ENCODE measurements at regions not wholly inside any gene's neighbourhood (a gene's known extent, or its start where the extent isn't known, plus 50 kb on each side); places are given as distances from the start of the nearest gene placed in this dataset.

DNA sequence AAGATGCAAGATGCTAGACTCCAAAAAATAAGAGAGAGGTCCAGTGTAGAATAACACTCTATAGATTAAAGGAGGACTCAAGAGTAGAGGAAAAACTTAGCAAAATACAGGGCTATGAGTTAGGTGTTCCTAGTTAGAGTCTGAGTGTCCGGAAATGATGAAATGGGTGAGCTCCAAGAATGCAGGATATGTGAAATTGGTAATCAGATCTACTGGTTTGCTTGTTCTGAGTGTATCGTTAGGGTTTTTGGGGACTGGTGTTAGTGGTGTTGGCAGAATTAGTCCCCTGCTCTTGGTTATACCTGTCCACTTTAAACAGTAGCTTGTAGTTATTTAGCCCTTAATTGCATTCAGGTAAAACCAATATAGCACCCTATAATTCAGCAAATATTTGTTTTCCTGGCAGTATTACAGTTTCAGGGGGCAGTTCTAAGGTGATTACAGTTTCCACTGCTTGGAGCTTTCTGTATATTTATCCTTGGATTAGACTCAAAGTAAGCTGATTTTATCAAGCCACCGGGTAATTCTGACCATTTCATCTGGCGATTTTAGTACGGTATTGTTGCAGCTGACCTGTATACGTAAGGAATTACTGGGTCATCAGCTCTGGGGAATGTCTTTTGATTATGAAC is 332.7 kb downstream of the CHRM3 start:
- no peak for TF ChIP-seq CTCF (IDR thresholded peaks at IDR 0.05; ENCODE audit: low read depth, low read length)
- no peak for DNase-seq (ENCODE audit: extremely low read depth, low read depth)

GRCh38 chr1:239719642-239720258 is 333.4 kb downstream of the CHRM3 start:
- TF ChIP-seq CTCF (IDR thresholded peaks at IDR 0.05; ENCODE audit: low read depth, low read length): no peak
- no peak for DNase-seq (ENCODE audit: extremely low read depth, low read depth)

DNA sequence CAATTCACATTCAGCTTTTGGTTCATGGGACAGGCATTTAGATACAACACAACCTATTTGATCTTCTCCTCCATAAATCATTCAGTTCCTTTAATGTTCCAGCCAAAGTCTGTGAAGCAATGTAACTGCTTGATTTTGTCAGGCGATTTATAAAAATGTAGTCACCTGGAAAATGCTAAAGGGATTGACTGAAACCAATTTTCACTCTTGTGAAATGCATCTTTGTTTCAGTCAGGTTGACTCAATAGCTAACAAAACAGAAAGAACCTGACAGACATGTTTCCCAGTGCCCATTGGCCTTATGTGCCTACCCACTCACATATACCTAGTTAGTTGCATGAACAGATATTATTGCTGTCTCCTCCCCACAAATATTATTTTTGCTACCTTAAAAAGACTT is 335.7 kb downstream of the CHRM3 start:
- DNase-seq (ENCODE audit: extremely low read depth, low read depth): no peak
- TF ChIP-seq CTCF (IDR thresholded peaks at IDR 0.05; ENCODE audit: low read depth, low read length): no peak

DNA sequence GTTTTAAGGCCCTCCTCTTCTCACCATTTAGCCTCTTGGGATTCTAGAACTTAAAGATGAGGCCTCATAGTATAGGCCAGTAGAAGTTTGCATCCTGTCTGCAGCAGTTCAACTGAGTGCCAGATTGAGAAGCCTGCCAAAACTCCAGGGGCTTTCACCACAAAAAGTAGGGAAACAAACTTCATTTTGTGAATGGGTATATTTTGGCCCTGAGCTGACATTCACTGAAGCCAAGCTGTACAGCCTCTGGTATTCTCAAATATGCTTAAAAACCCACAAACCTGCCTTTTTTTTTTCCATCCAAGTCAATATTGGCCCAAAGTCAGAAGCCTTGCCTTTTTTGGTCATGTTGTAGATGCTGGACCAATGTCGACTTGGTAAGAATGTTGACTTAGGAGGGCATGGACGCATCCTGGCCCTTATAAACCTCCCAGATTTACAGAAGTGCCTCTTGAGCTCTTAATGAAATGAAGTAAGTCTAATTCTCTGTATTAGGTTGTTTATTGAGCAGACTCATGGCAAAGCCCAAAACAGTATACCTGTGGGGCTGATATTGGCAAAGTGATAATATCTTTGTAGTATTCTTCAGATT is 337.5 kb downstream of the CHRM3 start:
- no peak for DNase-seq (ENCODE audit: extremely low read depth, low read depth)
- TF ChIP-seq CTCF (IDR thresholded peaks at IDR 0.05; ENCODE audit: low read depth, low read length): no peak

DNA sequence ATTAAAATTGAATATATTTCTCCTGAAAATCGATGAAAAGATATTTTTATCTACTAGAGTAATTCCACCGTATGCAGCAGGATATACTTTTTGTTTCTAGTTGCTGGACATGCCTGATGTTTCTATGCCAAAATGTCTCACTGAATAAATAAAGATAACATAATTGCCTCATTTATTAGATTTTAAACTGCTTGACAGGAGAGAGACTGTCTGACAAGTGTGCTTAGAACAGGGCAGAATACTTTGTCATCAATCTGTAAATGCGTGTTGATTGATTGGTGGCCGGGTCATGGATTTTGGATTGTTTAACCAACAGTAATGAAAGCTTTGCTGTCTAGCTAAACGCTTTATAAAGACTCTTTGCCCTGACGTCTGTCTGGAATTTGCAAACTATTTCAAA is 339.0 kb downstream of the CHRM3 start:
- no peak for TF ChIP-seq CTCF (IDR thresholded peaks at IDR 0.05; ENCODE audit: low read depth, low read length)
- no peak for DNase-seq (ENCODE audit: extremely low read depth, low read depth)

- TF ChIP-seq CTCF (IDR thresholded peaks at IDR 0.05; ENCODE audit: low read depth, low read length): no peak
- DNase-seq (ENCODE audit: extremely low read depth, low read depth): no peak
Observed at GRCh38 chr1:239725933-239726332, 339.6 kb downstream of the CHRM3 start.

- DNase-seq (ENCODE audit: extremely low read depth, low read depth): no peak
- TF ChIP-seq CTCF (IDR thresholded peaks at IDR 0.05; ENCODE audit: low read depth, low read length): no peak
Observed at GRCh38 chr1:239730378-239730777, 344.0 kb downstream of the CHRM3 start.

Data from AG09319 (cell line).